Thoracic aorta (tissue), 2 donors: ENCODE measurements at regions not wholly inside any gene's neighbourhood (a gene's known extent, or its start where the extent isn't known, plus 50 kb on each side); places are given as distances from the start of the nearest gene placed in this dataset.
A peak's percentile ranks its signal among the peaks of the same experiment; 100 is the strongest.

ENCODE experiments used
- ATAC-seq: fragments of 150-250 bp; one replicate; pipeline ENCODE4 v1.8.0; 2017; ENCODE audit warnings: low read depth; ENCODE audit not compliant: insufficient number of reproducible peaks, low FRiP score
- DNase-seq: peaks from one replicate; pipeline ENCODE4 v3.0.0-alpha.2; 2020; ENCODE audit warnings: low spot score
- H3K27ac ChIP-seq, 2 donors: fragments of 200-600 bp; sonication (generic); 1 replicate in 1 of 2; 2 replicates in 1 of 2; pipeline ENCODE4 v1.5.1; 2016; ENCODE audit warnings: mild to moderate bottlenecking in 2 of 2, moderate library complexity in 2 of 2
- H3K27me3 ChIP-seq: fragments of 200-600 bp; sonication (generic); replicated peaks from 2 replicates; pipeline ENCODE4 v1.6.0; 2016; ENCODE audit warnings: mild to moderate bottlenecking; ENCODE audit not compliant: insufficient read depth
- H3K36me3 ChIP-seq: fragments of 200-600 bp; sonication (generic); one replicate; pipeline ENCODE4 v1.5.1; 2016
- H3K4me1 ChIP-seq, 2 donors: fragments of 200-600 bp; sonication (generic); 1 replicate in 1 of 2; 2 replicates in 1 of 2; pipeline versions ENCODE4 v1.5.1 to v1.6.0; 2016; ENCODE audit warnings: low read depth in 2 of 2, mild to moderate bottlenecking in 1 of 2; ENCODE audit not compliant: control insufficient read depth in 1 of 2
- H3K4me3 ChIP-seq: fragments of 200-600 bp; sonication (generic); 2 replicates; pipeline ENCODE4 v1.5.1; 2016; ENCODE audit warnings: mild to moderate bottlenecking
- H3K9me3 ChIP-seq: fragments of 200-600 bp; sonication (generic); 2 replicates; pipeline ENCODE4 v1.5.1; 2016
- CTCF ChIP-seq: fragments of 200-600 bp; sonication (generic); IDR thresholded peaks from one replicate; pipeline ENCODE4 v1.5.1; 2019; ENCODE audit warnings: antibody characterized with exemption

- ATAC-seq = no peak
- no peak for DNase-seq
Observed at GRCh38 chr1:164433818-164434170, 125.2 kb upstream of the PBX1 start.

DNA sequence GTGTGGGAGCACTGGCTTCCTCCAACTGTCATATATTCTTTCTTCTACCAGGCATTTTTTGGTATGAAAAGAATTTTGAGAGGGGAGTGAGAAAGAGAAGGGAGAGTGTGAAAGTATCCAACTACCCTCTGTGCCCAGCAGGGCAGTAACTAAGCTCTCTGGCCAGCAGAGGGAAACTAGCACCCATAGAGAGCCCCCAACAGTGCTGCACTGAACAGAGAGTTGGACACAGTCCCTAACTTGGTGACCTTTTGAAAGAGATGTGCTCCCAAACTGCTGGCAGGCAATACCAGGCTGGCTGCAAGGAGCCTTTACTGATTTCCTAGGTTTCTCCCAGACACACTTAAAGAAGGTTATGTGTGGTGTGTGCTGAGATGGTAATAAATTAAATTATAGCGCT, 118.8 kb upstream of the PBX1 start:
- no peak overlapping the region for H3K4me3 ChIP-seq
- no peaks in the 10 kb centered on the region for H3K36me3 ChIP-seq
- no peak overlapping the region for H3K27ac ChIP-seq
- no peaks in the 10 kb centered on the region for H3K27me3 ChIP-seq
- TF ChIP-seq CTCF = peak; percentile 42
- no peak for ATAC-seq
- DNase-seq = no peak
- no peaks in the 10 kb centered on the region for H3K9me3 ChIP-seq
- peaks cover 0 to 5% of the 10 kb centered on the region in 2 donors for H3K4me1 ChIP-seq

More at GRCh38 chr1:164433818-164434170, 125.2 kb upstream of the PBX1 start:
- H3K4me3 ChIP-seq = no peak overlapping the region
- TF ChIP-seq CTCF = no peak
- H3K27ac ChIP-seq = no peak overlapping the region
- no peaks in the 10 kb centered on the region for H3K27me3 ChIP-seq
- no peaks in the 10 kb centered on the region for H3K9me3 ChIP-seq
- H3K4me1 ChIP-seq = no peaks in the 10 kb centered on the region
- H3K36me3 ChIP-seq = no peaks in the 10 kb centered on the region

DNA sequence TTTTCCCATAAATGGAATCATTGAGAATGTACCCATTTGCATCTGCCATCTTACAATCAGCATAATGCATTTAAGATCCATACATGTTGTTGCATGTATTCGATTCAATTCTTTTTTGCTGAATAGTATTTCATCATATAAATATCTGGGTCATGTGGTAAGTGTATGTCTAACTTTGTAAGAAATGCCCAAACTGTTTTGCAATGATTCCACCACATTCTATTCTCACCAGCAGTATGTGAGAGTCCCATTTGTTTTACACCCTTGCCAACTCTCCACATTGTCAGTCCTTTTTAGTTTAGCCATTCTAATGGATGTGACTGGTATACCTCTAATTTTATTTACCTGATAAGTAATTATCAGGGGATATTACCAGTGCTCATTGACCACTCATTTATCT, 115.8 kb upstream of the PBX1 start:
- Histone ChIP-seq H3K36me3 (no peaks in the 10 kb centered on the region), H3K4me1 (peaks cover 0 to 5% of the 10 kb centered on the region in 2 donors), H3K27ac (no peak overlapping the region), H3K4me3 (no peak overlapping the region), H3K27me3 (no peaks in the 10 kb centered on the region), H3K9me3 (no peaks in the 10 kb centered on the region)
- no peak for TF ChIP-seq CTCF
- DNase-seq (no peak), ATAC-seq (no peak)

GRCh38 chr1:164443836-164444235, 115.1 kb upstream of the PBX1 start:
- TF ChIP-seq CTCF = no peak
- Histone ChIP-seq H3K9me3 (no peaks in the 10 kb centered on the region), H3K4me3 (no peak overlapping the region), H3K4me1 (peaks cover 0 to 5% of the 10 kb centered on the region in 2 donors), H3K36me3 (no peaks in the 10 kb centered on the region), H3K27ac (no peak overlapping the region), H3K27me3 (no peaks in the 10 kb centered on the region)
- DNase-seq = no peak
- no peak for ATAC-seq

- TF ChIP-seq CTCF = no peak
- Histone ChIP-seq H3K27me3 (no peaks in the 10 kb centered on the region), H3K36me3 (no peaks in the 10 kb centered on the region), H3K4me3 (no peak overlapping the region), H3K4me1 (no peaks in the 10 kb centered on the region), H3K9me3 (no peaks in the 10 kb centered on the region), H3K27ac (no peak overlapping the region)
- DNase-seq = no peak
- no peak for ATAC-seq
Observed at GRCh38 chr1:164446020-164446419, 113.0 kb upstream of the PBX1 start.
